Neural cell (in vitro differentiated cells): ENCODE measurements at regions not wholly inside any gene's neighbourhood (a gene's known extent, or its start where the extent isn't known, plus 50 kb on each side); places are given as distances from the start of the nearest gene placed in this dataset.

Experiments
- H2AFZ ChIP-seq: fragments of 200-600, 300-800 bp; sonication (generic), shearing (Covaris generic); 2 replicates; pipeline ENCODE4 v1.6.0; 2014; ENCODE audit warnings: low read depth, mild to moderate bottlenecking, antibody characterized with exemption, low read length, moderate library complexity
- H3F3A ChIP-seq: fragments of 200-600 bp; shearing (Covaris generic); 2 replicates; pipeline ENCODE4 v1.6.1; 2016; ENCODE audit warnings: mild to moderate bottlenecking, moderate library complexity, mixed read lengths, antibody characterized with exemption, low read length; ENCODE audit not compliant: insufficient read depth, poor library complexity, severe bottlenecking
- H3K27ac ChIP-seq: fragments of 200-600, 300-800 bp; sonication (generic), shearing (Covaris generic); 2 replicates; pipeline ENCODE4 v1.5.1; 2014; ENCODE audit warnings: mild to moderate bottlenecking, low read length, moderate library complexity
- H3K27me3 ChIP-seq: fragments of 300-800, 200-600 bp; sonication (generic), shearing (Covaris generic); 2 replicates; pipeline ENCODE4 v1.6.0; 2014; ENCODE audit warnings: mild to moderate bottlenecking, low read depth, low read length, moderate library complexity; ENCODE audit not compliant: insufficient read depth
- H3K36me3 ChIP-seq: fragments of 300-800, 200-600 bp; sonication (generic), shearing (Covaris generic); 2 replicates; pipeline ENCODE4 v1.5.1; 2014; ENCODE audit warnings: mild to moderate bottlenecking, antibody characterized with exemption, low read length, moderate library complexity; ENCODE audit not compliant: insufficient read depth
- H3K4me2 ChIP-seq: fragments of 300-800, 200-600 bp; sonication (generic), shearing (Covaris generic); 2 replicates; pipeline ENCODE4 v1.6.0; 2014; ENCODE audit warnings: mild to moderate bottlenecking, low read length
- H3K4me3 ChIP-seq: fragments of 300-800, 200-600 bp; sonication (generic), shearing (Covaris generic); 2 replicates; pipeline ENCODE4 v1.5.1; 2014; ENCODE audit warnings: mild to moderate bottlenecking, low read length, moderate library complexity
- H3K79me2 ChIP-seq: fragments of 200-600 bp; shearing (Covaris generic); replicated peaks from 2 replicates; pipeline ENCODE4 v1.6.0; 2014; ENCODE audit warnings: mild to moderate bottlenecking, low read length, moderate library complexity; ENCODE audit not compliant: insufficient read depth
- H3K9ac ChIP-seq: fragments of 300-800, 200-600 bp; sonication (generic), shearing (Covaris generic); 2 replicates; pipeline ENCODE4 v1.6.1; 2016; ENCODE audit warnings: mild to moderate bottlenecking, low read length, mixed read lengths
- H3K9me2 ChIP-seq: fragments of 200-600 bp; shearing (Covaris generic); 2 replicates; pipeline ENCODE4 v1.6.1; 2016; ENCODE audit warnings: mild to moderate bottlenecking, low read length, mixed read lengths; ENCODE audit not compliant: insufficient read depth
- H3K9me3 ChIP-seq: fragments of 200-600, 300-800 bp; sonication (generic), shearing (Covaris generic); 2 replicates; pipeline ENCODE4 v1.6.1; 2016; ENCODE audit warnings: mild to moderate bottlenecking, mixed run types, low read length, moderate library complexity, mixed read lengths
- H4K20me1 ChIP-seq: fragments of 200-600 bp; shearing (Covaris generic); 2 replicates; pipeline ENCODE4 v1.6.1; 2016; ENCODE audit warnings: mild to moderate bottlenecking, mixed run types; ENCODE audit not compliant: insufficient read depth
- EP300 ChIP-seq: fragments of 450-650 bp; conservative IDR thresholded peaks from 2 replicates; pipeline ENCODE4 v1.6.1; 2014; ENCODE audit warnings: antibody characterized with exemption, mild to moderate bottlenecking, moderate library complexity; ENCODE audit not compliant: poor library complexity, severe bottlenecking
- EZH2 ChIP-seq: fragments of 200-600, 300-800 bp; shearing (Covaris generic), sonication (generic); IDR thresholded peaks from 2 replicates; pipeline ENCODE4 v1.6.1; 2014; ENCODE audit warnings: antibody characterized with exemption, low read length, borderline replicate concordance, mild to moderate bottlenecking; ENCODE audit not compliant: insufficient read depth, poor library complexity, severe bottlenecking
- MXI1 ChIP-seq: fragments of 450-650 bp; conservative IDR thresholded peaks from 2 replicates; pipeline ENCODE4 v1.6.1; 2014; ENCODE audit warnings: antibody characterized with exemption, mild to moderate bottlenecking; ENCODE audit not compliant: poor library complexity, severe bottlenecking
- POLR2AphosphoS5 ChIP-seq: IDR thresholded peaks from 2 replicates; pipeline ENCODE4 v1.6.1; 2012
- RAD21 ChIP-seq: fragments of 450-650 bp; conservative IDR thresholded peaks from 2 replicates; pipeline ENCODE4 v1.6.1; 2014; ENCODE audit warnings: antibody characterized with exemption, mild to moderate bottlenecking, moderate library complexity
- SMC3 ChIP-seq: fragments of 450-650 bp; conservative IDR thresholded peaks from 2 replicates; pipeline ENCODE4 v1.6.1; 2014; ENCODE audit warnings: antibody characterized with exemption, mild to moderate bottlenecking, moderate library complexity; ENCODE audit not compliant: poor library complexity
- TAF1 ChIP-seq: IDR thresholded peaks from 2 replicates; pipeline ENCODE4 v1.6.1; 2012; ENCODE audit warnings: low read depth
- TF ChIP-seq, protein P1 (sequence below): fragments of 450-650 bp; IDR thresholded peaks from 2 replicates; pipeline ENCODE4 v1.5.1; 2014; ENCODE audit warnings: antibody characterized with exemption, mild to moderate bottlenecking, moderate library complexity; ENCODE audit not compliant: poor library complexity, severe bottlenecking
- TF ChIP-seq, protein P2 (sequence below): IDR thresholded peaks from 2 replicates; pipeline ENCODE4 v1.6.1; 2012; ENCODE audit warnings: borderline replicate concordance

DNA sequence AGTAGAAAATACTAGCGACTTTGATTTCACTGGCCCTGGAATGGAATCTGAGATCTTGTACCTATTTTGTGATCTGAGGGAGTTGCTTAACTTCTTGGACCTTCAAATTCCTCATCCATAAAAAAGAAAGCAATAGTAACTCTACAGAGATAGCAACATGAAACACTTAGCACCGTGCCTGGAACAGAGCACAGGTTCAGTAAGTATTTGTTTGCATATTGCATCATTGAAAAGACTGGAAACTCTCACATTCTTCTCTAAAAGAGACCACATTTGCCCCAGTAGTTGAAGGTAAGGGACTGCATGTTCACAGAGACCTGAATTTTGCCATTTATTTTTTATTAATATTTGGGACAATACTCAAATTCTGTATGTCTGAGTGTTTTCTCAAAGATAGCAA, 358.1 kb downstream of the COG6 start:
- Histone ChIP-seq H3K9me3 (no peaks in the 10 kb centered on the region), H3K27ac (no peak overlapping the region), H3K79me2 (no peaks in the 10 kb centered on the region), H3K4me3 (no peak overlapping the region), H3K9me2 (no peaks in the 10 kb centered on the region), H3K4me2 (no peak overlapping the region), H3K27me3 (no peaks in the 10 kb centered on the region), H3F3A (no peaks in the 10 kb centered on the region), H2AFZ (no peak overlapping the region), H4K20me1 (no peaks in the 10 kb centered on the region), H3K36me3 (no peaks in the 10 kb centered on the region), H3K9ac (no peak overlapping the region)
- no peak for TF ChIP-seq POLR2AphosphoS5
- TF ChIP-seq EP300: no peak
- TF ChIP-seq, protein P1, sequence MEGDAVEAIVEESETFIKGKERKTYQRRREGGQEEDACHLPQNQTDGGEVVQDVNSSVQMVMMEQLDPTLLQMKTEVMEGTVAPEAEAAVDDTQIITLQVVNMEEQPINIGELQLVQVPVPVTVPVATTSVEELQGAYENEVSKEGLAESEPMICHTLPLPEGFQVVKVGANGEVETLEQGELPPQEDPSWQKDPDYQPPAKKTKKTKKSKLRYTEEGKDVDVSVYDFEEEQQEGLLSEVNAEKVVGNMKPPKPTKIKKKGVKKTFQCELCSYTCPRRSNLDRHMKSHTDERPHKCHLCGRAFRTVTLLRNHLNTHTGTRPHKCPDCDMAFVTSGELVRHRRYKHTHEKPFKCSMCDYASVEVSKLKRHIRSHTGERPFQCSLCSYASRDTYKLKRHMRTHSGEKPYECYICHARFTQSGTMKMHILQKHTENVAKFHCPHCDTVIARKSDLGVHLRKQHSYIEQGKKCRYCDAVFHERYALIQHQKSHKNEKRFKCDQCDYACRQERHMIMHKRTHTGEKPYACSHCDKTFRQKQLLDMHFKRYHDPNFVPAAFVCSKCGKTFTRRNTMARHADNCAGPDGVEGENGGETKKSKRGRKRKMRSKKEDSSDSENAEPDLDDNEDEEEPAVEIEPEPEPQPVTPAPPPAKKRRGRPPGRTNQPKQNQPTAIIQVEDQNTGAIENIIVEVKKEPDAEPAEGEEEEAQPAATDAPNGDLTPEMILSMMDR: no peak

DNA sequence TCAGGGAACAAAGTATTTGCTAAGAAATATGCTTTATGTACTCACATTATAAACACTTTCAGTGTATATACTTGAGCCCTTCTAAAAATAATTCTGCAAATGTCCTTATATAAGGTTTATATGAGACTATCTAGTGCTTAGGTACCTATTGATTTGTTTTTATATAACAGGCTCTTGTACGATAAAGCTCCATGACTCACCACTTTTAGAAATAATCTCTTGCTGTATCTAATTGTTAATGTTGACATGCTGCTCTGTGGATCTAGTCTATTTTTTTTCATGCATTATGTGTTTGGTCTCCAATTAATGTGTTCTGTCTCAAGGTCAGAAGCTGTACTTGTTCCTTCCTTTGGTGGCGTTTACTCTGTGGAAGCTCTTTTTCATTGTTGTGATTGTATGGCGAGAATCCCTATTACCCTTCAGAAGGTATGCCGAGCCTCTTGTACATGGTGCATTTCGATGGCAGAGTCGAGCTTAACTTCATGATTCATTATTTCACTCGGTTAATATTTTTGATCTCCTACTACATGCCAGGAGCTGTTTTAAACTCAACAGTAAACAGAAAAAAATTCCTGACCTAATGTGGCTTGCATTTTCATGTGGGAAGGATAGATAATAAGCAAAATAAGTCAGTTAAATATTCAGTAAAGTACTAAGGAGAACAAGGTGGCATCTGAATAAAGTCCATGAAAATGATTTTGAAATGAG, 361.6 kb downstream of the COG6 start:
- no peaks in the 10 kb centered on the region for H3K9me3 ChIP-seq
- no peak overlapping the region for H3K4me2 ChIP-seq
- no peak overlapping the region for H3K9ac ChIP-seq
- H3K9me2 ChIP-seq: no peaks in the 10 kb centered on the region
- H3K27me3 ChIP-seq: no peaks in the 10 kb centered on the region
- H3F3A ChIP-seq: no peaks in the 10 kb centered on the region
- H3K36me3 ChIP-seq: no peaks in the 10 kb centered on the region
- H3K4me3 ChIP-seq: no peak overlapping the region
- no peaks in the 10 kb centered on the region for H3K79me2 ChIP-seq
- TF ChIP-seq TAF1: no peak
- no peak for TF ChIP-seq SMC3
- no peak for TF ChIP-seq POLR2AphosphoS5
- TF ChIP-seq, protein P1: no peak
- H3K27ac ChIP-seq: no peak overlapping the region
- no peaks in the 10 kb centered on the region for H4K20me1 ChIP-seq
- H2AFZ ChIP-seq: no peak overlapping the region

DNA sequence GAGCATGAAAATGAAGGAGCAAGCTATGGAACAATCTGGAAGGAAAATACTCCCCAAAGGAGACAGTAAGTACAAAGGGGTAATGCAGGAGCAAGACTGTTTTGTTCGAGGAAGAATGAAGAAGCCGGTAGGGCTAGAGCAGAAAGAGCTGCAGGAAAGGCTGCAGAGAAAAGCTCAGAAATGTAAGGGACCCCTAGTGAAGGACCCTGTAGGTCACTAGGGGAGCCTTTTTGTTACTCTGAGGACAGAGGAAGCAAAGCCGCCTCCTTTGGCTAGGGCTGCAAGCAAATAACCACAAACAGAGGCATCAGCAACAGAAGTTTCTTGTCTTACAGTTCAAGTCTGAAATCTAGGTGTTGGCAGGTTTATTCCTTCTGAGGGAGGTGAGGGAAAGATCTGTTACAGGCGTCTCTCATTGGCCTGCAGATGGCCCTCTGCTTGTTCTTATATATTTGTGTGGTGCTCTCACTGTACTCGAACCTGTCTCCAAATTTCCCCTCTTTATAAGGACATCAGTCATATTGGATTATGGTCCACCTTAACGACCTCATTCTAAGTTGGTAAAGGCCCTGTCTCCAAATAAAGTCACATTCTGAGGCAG, 362.3 kb downstream of the COG6 start:
- no peaks in the 10 kb centered on the region for H3K27me3 ChIP-seq
- H2AFZ ChIP-seq: no peak overlapping the region
- no peak overlapping the region for H3K4me2 ChIP-seq
- H3K9me3 ChIP-seq: no peaks in the 10 kb centered on the region
- H3F3A ChIP-seq: no peaks in the 10 kb centered on the region
- TF ChIP-seq, protein P2, sequence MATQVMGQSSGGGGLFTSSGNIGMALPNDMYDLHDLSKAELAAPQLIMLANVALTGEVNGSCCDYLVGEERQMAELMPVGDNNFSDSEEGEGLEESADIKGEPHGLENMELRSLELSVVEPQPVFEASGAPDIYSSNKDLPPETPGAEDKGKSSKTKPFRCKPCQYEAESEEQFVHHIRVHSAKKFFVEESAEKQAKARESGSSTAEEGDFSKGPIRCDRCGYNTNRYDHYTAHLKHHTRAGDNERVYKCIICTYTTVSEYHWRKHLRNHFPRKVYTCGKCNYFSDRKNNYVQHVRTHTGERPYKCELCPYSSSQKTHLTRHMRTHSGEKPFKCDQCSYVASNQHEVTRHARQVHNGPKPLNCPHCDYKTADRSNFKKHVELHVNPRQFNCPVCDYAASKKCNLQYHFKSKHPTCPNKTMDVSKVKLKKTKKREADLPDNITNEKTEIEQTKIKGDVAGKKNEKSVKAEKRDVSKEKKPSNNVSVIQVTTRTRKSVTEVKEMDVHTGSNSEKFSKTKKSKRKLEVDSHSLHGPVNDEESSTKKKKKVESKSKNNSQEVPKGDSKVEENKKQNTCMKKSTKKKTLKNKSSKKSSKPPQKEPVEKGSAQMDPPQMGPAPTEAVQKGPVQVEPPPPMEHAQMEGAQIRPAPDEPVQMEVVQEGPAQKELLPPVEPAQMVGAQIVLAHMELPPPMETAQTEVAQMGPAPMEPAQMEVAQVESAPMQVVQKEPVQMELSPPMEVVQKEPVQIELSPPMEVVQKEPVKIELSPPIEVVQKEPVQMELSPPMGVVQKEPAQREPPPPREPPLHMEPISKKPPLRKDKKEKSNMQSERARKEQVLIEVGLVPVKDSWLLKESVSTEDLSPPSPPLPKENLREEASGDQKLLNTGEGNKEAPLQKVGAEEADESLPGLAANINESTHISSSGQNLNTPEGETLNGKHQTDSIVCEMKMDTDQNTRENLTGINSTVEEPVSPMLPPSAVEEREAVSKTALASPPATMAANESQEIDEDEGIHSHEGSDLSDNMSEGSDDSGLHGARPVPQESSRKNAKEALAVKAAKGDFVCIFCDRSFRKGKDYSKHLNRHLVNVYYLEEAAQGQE: no peak
- TF ChIP-seq POLR2AphosphoS5: no peak
- TF ChIP-seq EP300: no peak
- TF ChIP-seq, protein P1: no peak
- no peak for TF ChIP-seq TAF1
- no peak for TF ChIP-seq MXI1
- no peak for TF ChIP-seq SMC3
- TF ChIP-seq RAD21: no peak
- TF ChIP-seq EZH2: no peak
- no peaks in the 10 kb centered on the region for H3K36me3 ChIP-seq
- no peaks in the 10 kb centered on the region for H4K20me1 ChIP-seq
- H3K9ac ChIP-seq: no peak overlapping the region
- H3K79me2 ChIP-seq: no peaks in the 10 kb centered on the region
- no peak overlapping the region for H3K4me3 ChIP-seq
- H3K27ac ChIP-seq: no peak overlapping the region
- no peaks in the 10 kb centered on the region for H3K9me2 ChIP-seq
